Activated CD4-positive, alpha-beta memory T cell treated with anti-CD3 and anti-CD28 coated beads, Interleukin-2, amount 10 ng/mL, durations not matched to agents 7 days and 5 days (primary cell): ENCODE measurements at regions not wholly inside any gene's neighbourhood (a gene's known extent, or its start where the extent isn't known, plus 50 kb on each side); places are given as distances from the start of the nearest gene placed in this dataset.
"Not testable (repeated sequence)": the region's sequence is repeated elsewhere in the genome, so short reads cannot be mapped to it uniquely, and the experiment has no call there.

Source experiments
- CTCF ChIA-PET: fragments of 350-600 bp; sonication (Branson Sonifier 250); formaldehyde crosslinking; loops from one replicate; lab custom pipeline; 2021; ENCODE audit warnings: antibody characterized with exemption, inconsistent platforms; lab: Charles Lee
- POLR2A ChIA-PET: fragments of 350-600 bp; sonication (Branson Sonifier 250); formaldehyde crosslinking; loops from one replicate; lab custom pipeline; 2021; ENCODE audit warnings: antibody characterized with exemption; lab: Charles Lee
- DNase-seq: peaks from one replicate; pipeline ENCODE4 v3.0.0-alpha.2; 2020
- H3K27ac Mint-ChIP-seq: one replicate; pipeline ENCODE4 v1.8.0; 2021; ENCODE audit warnings: mild to moderate bottlenecking, mixed read lengths
- H3K27me3 Mint-ChIP-seq: one replicate; pipeline ENCODE4 v1.8.0; 2021; ENCODE audit warnings: mixed read lengths
- H3K36me3 Mint-ChIP-seq: one replicate; pipeline ENCODE4 v1.8.0; 2021; ENCODE audit warnings: low read depth, mixed read lengths
- H3K4me1 Mint-ChIP-seq: one replicate; pipeline ENCODE4 v1.8.0; 2021; ENCODE audit warnings: mixed read lengths
- H3K4me3 Mint-ChIP-seq: one replicate; pipeline ENCODE4 v1.8.0; 2021; ENCODE audit warnings: mild to moderate bottlenecking, mixed read lengths
- H3K9me3 Mint-ChIP-seq: one replicate; pipeline ENCODE4 v1.8.0; 2021; ENCODE audit warnings: mixed read lengths

DNA sequence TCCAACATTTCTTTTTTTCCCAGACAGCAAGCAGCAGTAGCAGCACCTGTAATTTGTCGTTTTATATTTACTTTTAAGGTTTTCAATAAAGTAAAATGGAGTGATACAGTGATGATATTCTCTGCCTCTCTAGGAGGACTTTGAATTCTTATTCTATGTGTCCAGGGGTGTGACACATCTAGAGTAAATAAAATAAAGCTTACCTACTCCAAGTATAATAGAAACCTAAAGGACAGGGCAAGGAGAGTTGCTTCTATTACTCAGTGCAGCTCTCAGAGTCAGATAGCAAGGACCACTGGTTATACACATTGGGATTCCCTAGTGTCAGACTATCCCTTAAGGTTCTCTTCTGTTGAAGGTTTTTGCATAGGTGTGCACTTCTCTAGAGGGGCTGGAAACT is 95.9 kb downstream of the LMO4 start:
- Mint-ChIP-seq H3K9me3 (no peaks in the 10 kb centered on the region), H3K4me1 (no peaks in the 10 kb centered on the region), H3K36me3 (no peaks in the 10 kb centered on the region), H3K4me3 (no peak overlapping the region), H3K27me3 (peaks cover 16% of the 10 kb centered on the region), H3K27ac (no peak overlapping the region)
- ChIA-PET CTCF (no interaction called here), POLR2A (no interaction called here)
- no peak for DNase-seq

DNA sequence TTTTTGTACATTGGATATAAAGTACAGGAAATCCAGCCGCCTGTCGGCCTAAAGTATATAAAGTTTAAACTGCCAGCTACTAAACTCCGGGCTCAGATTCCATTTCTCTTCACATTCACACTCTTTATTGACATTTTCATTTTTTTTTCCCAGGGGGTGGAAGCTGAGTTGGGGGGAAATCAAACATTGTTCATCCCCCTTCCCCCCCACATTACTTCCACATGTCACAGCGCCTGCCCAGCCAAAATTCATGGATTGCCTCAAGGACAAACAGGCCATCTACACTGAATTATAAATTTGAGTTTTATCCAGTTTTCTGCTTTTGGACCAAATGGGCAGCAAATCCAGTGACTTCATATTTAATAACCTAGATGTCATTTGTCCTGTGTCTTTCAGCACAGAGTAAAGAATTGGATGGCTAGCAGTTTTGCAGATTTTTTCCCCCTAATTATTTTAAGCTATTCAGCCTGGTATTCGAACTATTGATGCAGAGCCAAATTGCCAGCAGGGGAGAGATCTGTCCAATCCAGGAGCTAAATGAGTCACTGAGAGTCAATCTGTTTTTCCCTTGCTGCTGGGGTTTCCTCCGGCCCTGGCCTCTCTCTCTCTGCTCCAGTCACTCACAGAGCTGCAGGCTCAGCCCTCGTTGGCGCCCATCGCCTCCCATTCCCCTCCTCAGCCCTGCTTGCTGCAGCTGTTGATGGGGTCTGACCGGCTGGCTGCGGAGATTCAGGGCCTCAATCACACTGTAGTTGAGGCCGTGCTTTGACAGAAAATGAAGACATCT is 98.0 kb downstream of the LMO4 start:
- ChIA-PET POLR2A (no interaction called here), CTCF (no interaction called here)
- H3K9me3 Mint-ChIP-seq = no peaks in the 10 kb centered on the region
- no peak overlapping the region for H3K4me3 Mint-ChIP-seq
- H3K27me3 Mint-ChIP-seq = peaks cover 25% of the 10 kb centered on the region
- no peak for DNase-seq
- no peaks in the 10 kb centered on the region for H3K36me3 Mint-ChIP-seq
- H3K4me1 Mint-ChIP-seq = no peaks in the 10 kb centered on the region
- H3K27ac Mint-ChIP-seq = no peak overlapping the region

DNA sequence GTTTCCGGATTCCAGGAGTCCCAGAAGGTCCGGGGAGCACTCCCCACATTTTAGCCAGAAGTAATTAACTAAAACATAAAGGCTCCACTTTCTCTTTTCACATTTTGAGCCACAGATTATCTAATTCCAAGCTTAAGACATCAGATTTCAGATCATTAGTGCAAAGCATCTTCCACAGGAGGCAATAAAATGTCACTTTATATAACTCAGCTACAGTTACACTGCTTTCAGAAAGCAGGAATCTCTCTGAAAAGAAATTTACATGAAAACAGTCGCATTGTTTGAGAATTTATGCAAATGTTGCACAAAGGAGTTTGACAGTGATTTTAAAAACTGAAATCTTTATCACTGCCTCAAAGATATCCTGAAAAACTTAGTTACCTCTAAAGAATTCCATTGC is 99.7 kb downstream of the LMO4 start:
- H3K27me3 Mint-ChIP-seq = peaks cover 36% of the 10 kb centered on the region

DNA sequence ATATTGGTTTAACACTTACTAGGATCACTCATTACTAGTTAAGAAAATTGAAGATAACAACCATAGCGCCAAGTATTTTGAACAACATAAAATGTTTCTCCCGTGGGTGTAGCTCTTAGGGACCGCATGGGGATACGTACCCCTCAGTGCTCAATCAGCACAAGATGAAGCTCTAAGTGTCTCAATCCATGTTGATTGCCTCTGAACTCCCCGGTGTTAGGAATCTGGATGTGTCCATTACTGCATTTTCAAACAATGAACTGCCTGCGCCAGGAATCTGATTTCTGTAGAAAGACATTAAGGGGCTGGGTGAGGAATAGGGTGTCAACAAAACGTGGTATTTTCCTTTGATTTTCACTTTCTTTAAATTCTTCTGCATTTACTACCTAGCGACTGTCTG is 100.2 kb downstream of the LMO4 start:
- H3K36me3 Mint-ChIP-seq = no peaks in the 10 kb centered on the region
- no peaks in the 10 kb centered on the region for H3K9me3 Mint-ChIP-seq
- CTCF ChIA-PET = no interaction called here
- H3K27ac Mint-ChIP-seq = no peak overlapping the region
- no peak for DNase-seq
- H3K4me1 Mint-ChIP-seq = no peaks in the 10 kb centered on the region
- H3K4me3 Mint-ChIP-seq = no peak overlapping the region
- POLR2A ChIA-PET = no interaction called here
- peaks cover 40% of the 10 kb centered on the region for H3K27me3 Mint-ChIP-seq

More for the DNA sequence above, 99.7 kb downstream of the LMO4 start:
- Mint-ChIP-seq H3K4me3 (no peak overlapping the region), H3K4me1 (no peaks in the 10 kb centered on the region), H3K9me3 (no peaks in the 10 kb centered on the region), H3K27ac (no peak overlapping the region), H3K36me3 (no peaks in the 10 kb centered on the region)
- DNase-seq = no peak
- POLR2A ChIA-PET = no interaction called here
- CTCF ChIA-PET = no interaction called here

DNA sequence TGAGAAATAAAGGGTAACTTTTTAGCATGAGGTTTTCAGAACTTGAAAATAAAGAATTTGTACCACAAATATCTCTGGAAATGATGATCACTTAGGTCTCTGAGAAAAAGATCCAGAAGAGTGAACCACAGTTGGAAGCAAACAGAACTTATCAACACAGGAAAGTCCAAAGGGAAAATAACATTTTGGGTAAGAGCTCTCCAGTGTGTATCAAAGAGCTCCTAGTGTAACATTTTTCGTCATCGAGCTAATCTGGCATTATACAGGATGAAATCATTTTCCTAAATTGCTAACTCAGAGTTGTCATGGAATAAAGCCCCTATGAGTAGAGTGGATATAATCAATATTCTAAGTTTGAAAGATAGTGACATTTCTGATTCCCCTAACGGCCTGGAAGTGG is 104.0 kb downstream of the LMO4 start:
- Mint-ChIP-seq H3K27ac (no peak overlapping the region), H3K36me3 (peaks cover 7% of the 10 kb centered on the region), H3K4me3 (no peak overlapping the region), H3K9me3 (no peaks in the 10 kb centered on the region), H3K27me3 (peaks cover 43% of the 10 kb centered on the region), H3K4me1 (peaks cover 30% of the 10 kb centered on the region)
- CTCF ChIA-PET = no interaction called here
- DNase-seq = no peak
- POLR2A ChIA-PET = no interaction called here

DNA sequence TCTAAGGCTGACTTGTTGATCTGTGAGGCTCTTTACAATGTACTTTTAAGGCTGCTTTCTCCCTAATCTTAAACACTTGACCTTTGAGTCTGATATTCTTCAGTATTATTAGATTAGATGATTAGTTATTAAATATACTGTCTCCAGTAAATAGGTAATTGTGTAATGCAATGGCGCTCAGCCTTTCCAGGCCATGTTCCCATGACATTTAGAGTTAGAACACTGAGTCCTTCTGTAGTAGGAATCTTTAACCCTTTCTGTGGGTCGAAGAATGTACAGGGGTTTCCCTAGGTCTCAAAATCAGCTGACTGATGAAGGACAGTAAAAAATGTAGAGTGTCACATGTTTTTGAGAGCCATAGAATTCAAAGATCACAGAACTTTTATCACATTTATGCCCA is 104.4 kb downstream of the LMO4 start:
- H3K4me3 Mint-ChIP-seq, DNase-seq, CTCF ChIA-PET, H3K27ac Mint-ChIP-seq, H3K9me3 Mint-ChIP-seq, POLR2A ChIA-PET, H3K36me3 Mint-ChIP-seq: not testable (repeated sequence)
- H3K4me1 Mint-ChIP-seq = peaks cover 30% of the 10 kb centered on the region
- H3K27me3 Mint-ChIP-seq = peaks cover 42% of the 10 kb centered on the region

DNA sequence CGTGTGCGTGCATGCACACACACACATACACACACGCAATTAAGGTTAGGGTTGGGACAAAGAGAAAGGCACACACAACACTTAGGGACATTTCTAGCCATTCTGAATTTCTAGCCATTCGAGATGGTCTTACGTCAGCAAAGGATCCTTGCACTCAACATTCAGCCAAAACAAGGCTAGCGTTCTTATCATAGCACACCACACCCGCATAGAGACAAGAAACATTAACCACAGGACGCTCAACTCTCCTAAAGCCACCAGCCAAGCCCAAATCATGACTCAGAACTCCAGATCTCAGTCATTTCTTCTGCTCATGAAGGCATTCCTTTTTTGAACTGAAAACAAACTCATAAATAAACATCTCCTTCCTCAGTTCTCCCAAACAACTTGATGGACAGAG is 106.8 kb downstream of the LMO4 start:
- Mint-ChIP-seq H3K4me3 (no peak overlapping the region), H3K36me3 (peaks cover 7% of the 10 kb centered on the region), H3K27me3 (peaks cover 33% of the 10 kb centered on the region), H3K27ac (peak overlapping the region; percentile 21), H3K9me3 (no peaks in the 10 kb centered on the region), H3K4me1 (peaks cover 30% of the 10 kb centered on the region)
- CTCF ChIA-PET = no interaction called here
- peak; percentile 59 for DNase-seq
- POLR2A ChIA-PET = interaction anchor here (1.2 kb wide), 1 partner anchor 32 kb away, joined by 8 read pairs; no protein-coding TSS in a partner anchor

DNA sequence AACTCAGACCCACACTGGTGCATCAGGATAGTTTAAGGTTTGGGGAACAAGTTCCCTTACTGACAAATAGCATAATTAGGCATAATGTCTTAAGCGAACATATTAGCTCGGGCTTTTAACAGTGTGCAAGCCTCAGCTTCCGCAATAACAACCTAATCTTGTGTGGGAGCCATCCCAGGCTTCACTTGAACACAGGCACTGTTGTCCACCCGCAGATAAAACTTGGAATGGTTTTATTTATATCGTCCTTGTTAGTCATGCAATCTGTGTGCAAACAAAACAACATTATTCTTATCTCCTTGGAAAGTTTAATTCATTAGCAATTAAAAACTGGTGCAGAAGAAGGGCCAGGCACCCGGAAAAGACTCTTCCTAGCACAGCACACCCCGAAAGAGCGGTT is 107.4 kb downstream of the LMO4 start:
- not testable (repeated sequence) for H3K27ac Mint-ChIP-seq, H3K4me3 Mint-ChIP-seq, DNase-seq, H3K36me3 Mint-ChIP-seq, H3K9me3 Mint-ChIP-seq
- peaks cover 30% of the 10 kb centered on the region for H3K4me1 Mint-ChIP-seq
- ChIA-PET CTCF (interaction anchor here (1.0 kb wide), 1 partner anchor 33 kb away, joined by 3 read pairs; no protein-coding TSS in a partner anchor), POLR2A (interaction anchor here (0.6 to 1.2 kb wide), 3 partner anchors 33 to 108 kb away, joined by 3 to 8 read pairs (median 4); partner anchors contain the start of gene LMO4)
- peaks cover 36% of the 10 kb centered on the region for H3K27me3 Mint-ChIP-seq

DNA sequence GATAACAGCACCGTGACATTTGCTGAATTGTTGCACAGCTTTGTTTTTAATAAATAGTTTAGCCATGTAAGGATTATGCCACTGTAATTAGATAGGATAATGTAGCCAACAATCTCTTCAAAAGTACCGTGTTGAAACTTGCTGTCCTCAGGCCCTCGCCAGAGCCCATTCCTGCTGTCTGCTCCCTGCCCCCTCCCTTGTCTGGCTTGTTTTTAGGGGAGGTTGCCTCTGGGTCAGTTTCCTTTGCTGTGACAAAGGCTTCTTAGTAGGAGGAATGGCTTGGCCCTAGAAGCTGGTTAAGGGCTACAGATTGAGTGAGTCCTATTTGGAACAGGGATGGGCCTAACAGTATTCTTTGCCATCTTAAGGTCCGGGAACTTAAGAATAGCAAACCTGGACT is 107.9 kb downstream of the LMO4 start:
- Mint-ChIP-seq H3K27ac (no peak overlapping the region), H3K36me3 (peaks cover 7% of the 10 kb centered on the region), H3K4me3 (no peak overlapping the region), H3K4me1 (peaks cover 30% of the 10 kb centered on the region), H3K27me3 (peaks cover 35% of the 10 kb centered on the region), H3K9me3 (peaks cover 2% of the 10 kb centered on the region)
- CTCF ChIA-PET = interaction anchor here (1.0 kb wide), 1 partner anchor 34 kb away, joined by 3 read pairs; no protein-coding TSS in a partner anchor
- POLR2A ChIA-PET = interaction anchor here (0.6 to 1.2 kb wide), 3 partner anchors 33 to 108 kb away, joined by 3 to 8 read pairs (median 4); partner anchors contain the start of gene LMO4
- no peak for DNase-seq

DNA sequence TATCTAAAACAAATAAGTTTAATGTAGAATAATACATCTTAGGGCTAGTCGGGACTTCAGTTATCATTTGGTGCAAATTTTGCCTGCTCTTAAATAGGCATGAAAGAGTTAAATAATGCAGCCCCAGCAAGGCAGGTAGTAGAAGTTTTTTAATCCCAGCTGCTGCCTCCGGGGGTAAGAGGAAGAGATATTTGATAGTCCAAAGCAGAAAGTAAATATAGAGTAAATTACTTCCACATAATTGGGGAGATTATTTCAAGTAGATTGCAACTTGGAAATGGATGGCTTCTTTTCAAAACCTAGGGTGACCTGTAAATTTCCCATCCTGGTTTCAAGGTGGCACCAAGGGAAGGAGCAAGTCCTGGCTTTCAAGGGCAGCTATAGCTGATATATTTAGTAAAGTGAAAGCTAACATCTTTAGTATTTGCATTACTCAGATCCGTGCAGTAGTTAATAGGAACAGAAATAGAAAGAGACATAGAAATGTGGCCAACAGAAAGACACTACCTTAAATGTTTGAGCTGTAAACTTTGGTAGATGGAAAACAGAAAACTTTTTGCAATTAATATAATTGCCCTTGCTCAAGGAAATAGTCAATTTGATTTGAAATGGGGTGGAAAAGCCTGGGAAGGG is 109.1 kb downstream of the LMO4 start:
- H3K4me1 Mint-ChIP-seq = peaks cover 30% of the 10 kb centered on the region
- DNase-seq = no peak
- CTCF ChIA-PET = no interaction called here
- H3K9me3 Mint-ChIP-seq = peaks cover 2% of the 10 kb centered on the region
- no peak overlapping the region for H3K27ac Mint-ChIP-seq
- H3K4me3 Mint-ChIP-seq = no peak overlapping the region
- POLR2A ChIA-PET = no interaction called here
- peaks cover 7% of the 10 kb centered on the region for H3K36me3 Mint-ChIP-seq
- H3K27me3 Mint-ChIP-seq = peaks cover 25% of the 10 kb centered on the region

DNA sequence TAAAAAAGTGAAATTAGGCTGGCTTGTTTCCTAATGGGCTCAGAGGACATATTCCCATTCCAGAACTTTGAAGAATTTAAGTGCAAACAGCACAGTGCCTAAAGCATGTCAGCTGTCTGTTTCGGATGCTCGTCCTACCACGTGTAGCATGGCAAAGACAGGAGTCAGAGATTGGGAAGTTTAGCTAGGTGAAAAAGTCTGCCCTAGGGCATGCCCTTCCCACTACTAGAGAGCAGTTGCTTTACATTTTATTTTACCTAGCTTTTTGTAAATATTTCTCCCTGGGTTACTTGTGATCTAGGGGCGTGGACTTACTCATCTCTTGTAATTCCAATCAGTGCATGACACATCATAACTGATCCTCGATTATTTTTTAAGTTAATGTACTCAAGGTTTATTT is 111.1 kb downstream of the LMO4 start:
- H3K9me3 Mint-ChIP-seq = peaks cover 18% of the 10 kb centered on the region
- H3K4me1 Mint-ChIP-seq = peaks cover 24% of the 10 kb centered on the region
- no peak for DNase-seq
- peaks cover 13% of the 10 kb centered on the region for H3K36me3 Mint-ChIP-seq
- ChIA-PET CTCF (no interaction called here), POLR2A (no interaction called here)
- H3K27me3 Mint-ChIP-seq = peaks cover 12% of the 10 kb centered on the region
- no peak overlapping the region for H3K27ac Mint-ChIP-seq
- H3K4me3 Mint-ChIP-seq = no peak overlapping the region

DNA sequence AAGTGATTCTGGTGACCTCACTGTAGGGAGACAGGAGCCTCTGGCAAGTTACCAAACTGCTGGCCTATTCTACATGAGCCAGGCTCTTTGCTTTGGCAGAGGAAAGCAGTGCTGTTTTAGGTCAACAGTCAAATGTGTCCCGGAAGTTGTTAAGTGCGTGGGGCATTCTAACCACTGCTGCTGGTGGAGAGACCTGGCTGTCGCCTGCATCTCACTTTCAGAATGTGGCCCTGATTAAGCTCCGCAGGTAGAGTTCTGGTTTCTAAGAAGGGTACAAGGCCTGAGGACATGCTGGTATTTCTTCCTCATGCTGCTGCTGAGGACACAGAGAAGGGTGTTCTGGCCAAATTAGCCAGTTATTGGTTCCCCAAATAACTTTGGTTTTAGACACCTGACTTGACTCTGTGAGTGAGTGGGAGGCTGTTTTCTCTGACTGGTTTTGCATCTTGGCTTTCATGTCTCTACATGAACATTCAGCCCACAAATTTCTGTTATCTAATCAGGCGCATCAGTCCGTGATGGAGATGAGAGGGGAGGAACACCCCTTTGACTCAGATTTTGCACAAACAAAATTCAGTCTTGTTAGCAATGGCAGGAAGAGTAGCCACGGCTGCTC is 120.8 kb downstream of the LMO4 start:
- Mint-ChIP-seq H3K36me3 (peaks cover 10% of the 10 kb centered on the region), H3K9me3 (peaks cover 12% of the 10 kb centered on the region), H3K4me1 (peaks cover 25% of the 10 kb centered on the region), H3K27me3 (no peaks in the 10 kb centered on the region), H3K4me3 (peak overlapping the region; percentile 62), H3K27ac (peak overlapping the region; percentile 87)
- peak; percentile 64 for DNase-seq
- CTCF ChIA-PET = interaction anchor here (1.0 to 1.7 kb wide), 4 partner anchors 109 to 125 kb away, joined by 3 to 8 read pairs (median 4); no protein-coding TSS in a partner anchor
- POLR2A ChIA-PET = interaction anchor here (2.5 to 4.9 kb wide), 4 partner anchors 45 to 120 kb away, joined by 10 to 31 read pairs (median 13); partner anchors contain the start of gene LMO4

DNA sequence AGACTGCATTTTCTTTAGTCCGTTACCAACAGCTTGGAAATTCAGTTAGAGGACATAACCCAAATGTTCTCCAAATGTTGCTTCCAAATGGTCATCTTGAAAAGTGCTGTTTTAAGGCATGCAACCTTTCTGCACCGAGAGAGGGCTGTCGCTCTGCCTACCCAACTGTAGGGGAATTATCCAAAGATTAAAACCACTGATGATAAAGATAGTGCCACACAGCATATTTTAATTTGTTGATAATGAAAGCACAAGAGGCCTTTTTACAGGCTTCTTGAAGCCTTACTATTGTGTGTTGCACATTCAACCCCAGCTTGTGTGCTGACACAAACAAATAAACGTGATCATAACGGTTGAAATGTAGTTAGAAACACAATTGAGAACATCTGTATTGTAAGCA is 121.5 kb downstream of the LMO4 start:
- DNase-seq = no peak
- Mint-ChIP-seq H3K27ac (peak overlapping the region; percentile 87), H3K36me3 (peaks cover 7% of the 10 kb centered on the region), H3K4me1 (peaks cover 25% of the 10 kb centered on the region), H3K9me3 (peaks cover 12% of the 10 kb centered on the region), H3K4me3 (peak overlapping the region; percentile 62), H3K27me3 (peaks cover 1% of the 10 kb centered on the region)
- POLR2A ChIA-PET = interaction anchor here (0.7 to 4.9 kb wide), 6 partner anchors 14 to 124 kb away, joined by 4 to 31 read pairs (median 10); partner anchors contain the start of gene LMO4
- CTCF ChIA-PET = interaction anchor here (1.0 to 1.7 kb wide), 7 partner anchors 46 to 157 kb away, joined by 3 to 9 read pairs (median 7); no protein-coding TSS in a partner anchor
